DND-41 (cell line): ENCODE measurements at regions not wholly inside any gene's neighbourhood (a gene's known extent, or its start where the extent isn't known, plus 50 kb on each side); places are given as distances from the start of the nearest gene placed in this dataset.

Experiments used
- EZH2 ChIP-seq: IDR thresholded peaks from 3 replicates; pipeline ENCODE4 v1.6.1; 2012; ENCODE audit warnings: borderline replicate concordance, low read depth, mild to moderate bottlenecking, moderate library complexity, low read length, inconsistent platforms; ENCODE audit not compliant: severe bottlenecking
- TF ChIP-seq, protein P1 (sequence below): IDR thresholded peaks from 2 replicates; pipeline ENCODE4 v1.5.1; 2012; ENCODE audit warnings: borderline replicate concordance, low read length, moderate library complexity, mild to moderate bottlenecking; ENCODE audit not compliant: poor library complexity, severe bottlenecking; ENCODE audit errors: extremely low read depth

- TF ChIP-seq, protein P1, sequence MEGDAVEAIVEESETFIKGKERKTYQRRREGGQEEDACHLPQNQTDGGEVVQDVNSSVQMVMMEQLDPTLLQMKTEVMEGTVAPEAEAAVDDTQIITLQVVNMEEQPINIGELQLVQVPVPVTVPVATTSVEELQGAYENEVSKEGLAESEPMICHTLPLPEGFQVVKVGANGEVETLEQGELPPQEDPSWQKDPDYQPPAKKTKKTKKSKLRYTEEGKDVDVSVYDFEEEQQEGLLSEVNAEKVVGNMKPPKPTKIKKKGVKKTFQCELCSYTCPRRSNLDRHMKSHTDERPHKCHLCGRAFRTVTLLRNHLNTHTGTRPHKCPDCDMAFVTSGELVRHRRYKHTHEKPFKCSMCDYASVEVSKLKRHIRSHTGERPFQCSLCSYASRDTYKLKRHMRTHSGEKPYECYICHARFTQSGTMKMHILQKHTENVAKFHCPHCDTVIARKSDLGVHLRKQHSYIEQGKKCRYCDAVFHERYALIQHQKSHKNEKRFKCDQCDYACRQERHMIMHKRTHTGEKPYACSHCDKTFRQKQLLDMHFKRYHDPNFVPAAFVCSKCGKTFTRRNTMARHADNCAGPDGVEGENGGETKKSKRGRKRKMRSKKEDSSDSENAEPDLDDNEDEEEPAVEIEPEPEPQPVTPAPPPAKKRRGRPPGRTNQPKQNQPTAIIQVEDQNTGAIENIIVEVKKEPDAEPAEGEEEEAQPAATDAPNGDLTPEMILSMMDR: no peak
- TF ChIP-seq EZH2: no peak
These were observed 359.0 kb downstream of the IRX1 start for GRCh38 chr5:3954633-3955032.
